Brain microvascular endothelial cell (primary cell): ENCODE measurements at regions not wholly inside any gene's neighbourhood (a gene's known extent, or its start where the extent isn't known, plus 50 kb on each side); places are given as distances from the start of the nearest gene placed in this dataset.
"Not testable (repeated sequence)": the region's sequence is repeated elsewhere in the genome, so short reads cannot be mapped to it uniquely, and the experiment has no call there.

Source experiments
- DNase-seq: peaks from one replicate; pipeline ENCODE4 v3.0.0-alpha.2; 2020
- H3K27ac ChIP-seq: fragments of 250-450 bp; sonication (Bioruptor Pico); 2 replicates; pipeline ENCODE4 v1.5.1; 2020; ENCODE audit warnings: mild to moderate bottlenecking, moderate library complexity
- H3K27me3 ChIP-seq: fragments of 250-450 bp; sonication (Bioruptor Pico); replicated peaks from 2 replicates; pipeline ENCODE4 v1.5.1; 2020; ENCODE audit warnings: mild to moderate bottlenecking
- H3K36me3 ChIP-seq: fragments of 250-450 bp; sonication (Bioruptor Pico); replicated peaks from 2 replicates; pipeline ENCODE4 v1.5.1; 2020; ENCODE audit warnings: mild to moderate bottlenecking
- H3K4me3 ChIP-seq: 2 replicates; pipeline ENCODE4 v1.5.1; 2011; ENCODE audit warnings: low read depth, mild to moderate bottlenecking, control low read depth, low read length, moderate library complexity
- in situ Hi-C: cut with HindIII; loops from 2 replicates; pipeline ENCODE4 v1.10.0; 2017; ENCODE audit warnings: low sequenced_read_pairs, low pct_ligation_motif_present
- TF ChIP-seq, protein P1 (sequence below): IDR thresholded peaks from 2 replicates; pipeline ENCODE4 v1.5.1; 2011; ENCODE audit warnings: low read depth, mild to moderate bottlenecking, moderate library complexity, low read length, control low read depth, inconsistent platforms; ENCODE audit errors: missing control alignments

DNA sequence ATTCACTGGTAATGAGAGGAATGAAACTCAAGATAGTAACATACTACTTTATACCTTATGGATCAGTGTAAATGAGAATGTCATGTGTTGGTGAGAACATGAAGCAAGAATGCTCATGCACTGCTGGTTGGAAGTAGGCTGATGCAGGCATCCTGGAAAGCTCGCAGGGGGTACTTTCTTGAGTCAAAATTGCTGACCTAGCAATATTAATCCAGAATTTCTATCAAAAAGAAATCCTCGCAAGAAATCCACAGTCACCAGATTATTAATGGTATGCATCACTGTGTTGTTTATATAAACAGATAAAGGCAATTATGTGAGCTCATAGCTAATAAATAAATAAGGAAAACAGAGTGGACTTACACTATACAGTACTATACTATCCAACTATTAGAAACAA lies 713.7 kb upstream of the PKDCC start:
- in situ Hi-C loops = no loop called here
- H3K27me3 ChIP-seq = no peaks in the 10 kb centered on the region
- TF ChIP-seq, protein P1, sequence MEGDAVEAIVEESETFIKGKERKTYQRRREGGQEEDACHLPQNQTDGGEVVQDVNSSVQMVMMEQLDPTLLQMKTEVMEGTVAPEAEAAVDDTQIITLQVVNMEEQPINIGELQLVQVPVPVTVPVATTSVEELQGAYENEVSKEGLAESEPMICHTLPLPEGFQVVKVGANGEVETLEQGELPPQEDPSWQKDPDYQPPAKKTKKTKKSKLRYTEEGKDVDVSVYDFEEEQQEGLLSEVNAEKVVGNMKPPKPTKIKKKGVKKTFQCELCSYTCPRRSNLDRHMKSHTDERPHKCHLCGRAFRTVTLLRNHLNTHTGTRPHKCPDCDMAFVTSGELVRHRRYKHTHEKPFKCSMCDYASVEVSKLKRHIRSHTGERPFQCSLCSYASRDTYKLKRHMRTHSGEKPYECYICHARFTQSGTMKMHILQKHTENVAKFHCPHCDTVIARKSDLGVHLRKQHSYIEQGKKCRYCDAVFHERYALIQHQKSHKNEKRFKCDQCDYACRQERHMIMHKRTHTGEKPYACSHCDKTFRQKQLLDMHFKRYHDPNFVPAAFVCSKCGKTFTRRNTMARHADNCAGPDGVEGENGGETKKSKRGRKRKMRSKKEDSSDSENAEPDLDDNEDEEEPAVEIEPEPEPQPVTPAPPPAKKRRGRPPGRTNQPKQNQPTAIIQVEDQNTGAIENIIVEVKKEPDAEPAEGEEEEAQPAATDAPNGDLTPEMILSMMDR = no peak
- H3K27ac ChIP-seq = no peak overlapping the region
- no peaks in the 10 kb centered on the region for H3K36me3 ChIP-seq
- no peak overlapping the region for H3K4me3 ChIP-seq
- DNase-seq = no peak

DNA sequence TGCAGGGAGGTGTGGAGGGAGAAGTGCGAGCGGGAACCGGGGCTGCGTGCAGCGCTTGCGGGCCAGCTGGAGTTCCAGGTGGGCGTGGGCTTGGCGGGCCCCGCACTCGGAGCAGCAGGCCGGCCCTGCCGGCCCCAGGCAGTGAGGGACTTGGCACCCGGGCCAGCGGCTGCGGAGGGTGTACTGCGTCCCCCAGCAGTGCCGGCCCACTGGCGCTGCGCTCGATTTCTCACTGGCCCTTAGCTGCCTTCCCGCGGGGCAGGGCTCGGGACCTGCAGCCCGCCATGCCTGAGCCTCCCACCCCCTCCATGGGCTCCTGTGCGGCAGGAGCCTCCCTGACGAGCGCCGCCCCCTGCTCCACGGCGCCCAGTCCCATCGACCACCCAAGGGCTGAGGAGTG lies 712.2 kb upstream of the PKDCC start:
- H3K27me3 ChIP-seq, DNase-seq, in situ Hi-C loops, H3K4me3 ChIP-seq, H3K27ac ChIP-seq, H3K36me3 ChIP-seq: not testable (repeated sequence)

DNA sequence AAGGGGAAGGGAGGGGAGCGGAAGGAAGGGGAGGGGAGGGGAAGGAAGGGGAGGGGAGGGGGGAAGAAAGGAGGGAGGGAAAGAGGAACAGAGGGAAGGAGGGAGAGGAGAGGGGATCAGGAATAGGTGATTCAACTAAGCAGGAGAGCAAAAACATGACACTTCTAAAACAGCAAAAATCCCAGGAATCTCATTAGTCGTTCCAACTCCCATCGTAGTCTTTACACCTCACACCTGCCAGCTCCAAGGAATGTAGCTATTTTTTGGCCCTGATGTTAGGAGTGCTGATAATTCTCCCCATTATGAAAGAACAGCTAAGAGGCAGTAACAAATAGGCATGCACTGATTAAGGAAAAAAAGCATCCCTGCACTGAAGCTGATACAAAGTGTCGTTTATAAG lies 709.9 kb upstream of the PKDCC start:
- Histone ChIP-seq H3K4me3 (no peak overlapping the region), H3K27ac (no peak overlapping the region), H3K27me3 (no peaks in the 10 kb centered on the region), H3K36me3 (no peaks in the 10 kb centered on the region)
- no peak for DNase-seq
- TF ChIP-seq, protein P1 = no peak
- in situ Hi-C loops = no loop called here

DNA sequence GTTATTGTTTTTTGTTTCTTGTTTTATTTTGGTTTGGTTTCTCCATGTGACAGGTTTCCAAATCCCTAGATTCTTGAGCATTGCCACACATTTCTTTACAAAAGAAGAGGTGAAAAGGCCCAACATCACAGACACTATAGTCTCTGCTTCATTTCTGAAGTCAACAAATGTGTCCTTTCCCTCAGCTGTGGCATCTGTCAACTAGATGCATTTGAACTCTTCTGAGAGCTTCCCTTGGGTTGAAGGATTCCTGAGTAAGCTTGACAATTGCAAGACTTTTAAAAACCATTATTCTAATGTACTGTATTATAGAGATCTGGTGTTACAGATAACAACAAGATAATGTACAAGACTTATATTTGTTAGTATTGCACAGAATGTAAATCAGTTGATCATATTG lies 703.3 kb upstream of the PKDCC start:
- Histone ChIP-seq H3K4me3 (no peak overlapping the region), H3K27me3 (no peaks in the 10 kb centered on the region), H3K27ac (no peak overlapping the region), H3K36me3 (no peaks in the 10 kb centered on the region)
- DNase-seq = no peak
- in situ Hi-C loops = no loop called here
- TF ChIP-seq, protein P1 = no peak

DNA sequence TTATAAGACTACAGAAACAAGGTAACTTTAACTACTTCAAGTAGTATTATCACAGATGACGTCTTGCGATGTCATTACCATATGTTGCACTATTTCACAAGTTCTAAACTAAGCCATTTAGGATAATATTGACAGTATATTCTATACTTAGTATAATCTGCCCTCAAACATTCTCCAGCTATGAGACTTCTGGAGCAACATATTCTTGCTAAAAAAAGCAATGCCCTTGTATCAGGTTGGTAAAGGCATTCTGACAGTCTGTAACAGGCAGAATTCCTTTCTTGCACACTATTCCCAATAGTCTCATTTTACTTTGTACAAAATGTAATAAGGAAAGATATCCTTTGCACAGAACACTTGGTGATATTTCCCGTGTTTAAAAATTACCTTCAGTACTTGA lies 694.8 kb upstream of the PKDCC start:
- Histone ChIP-seq H3K36me3 (no peaks in the 10 kb centered on the region), H3K27me3 (no peaks in the 10 kb centered on the region), H3K4me3 (no peak overlapping the region), H3K27ac (no peak overlapping the region)
- in situ Hi-C loops = no loop called here
- no peak for DNase-seq
- TF ChIP-seq, protein P1 = no peak

DNA sequence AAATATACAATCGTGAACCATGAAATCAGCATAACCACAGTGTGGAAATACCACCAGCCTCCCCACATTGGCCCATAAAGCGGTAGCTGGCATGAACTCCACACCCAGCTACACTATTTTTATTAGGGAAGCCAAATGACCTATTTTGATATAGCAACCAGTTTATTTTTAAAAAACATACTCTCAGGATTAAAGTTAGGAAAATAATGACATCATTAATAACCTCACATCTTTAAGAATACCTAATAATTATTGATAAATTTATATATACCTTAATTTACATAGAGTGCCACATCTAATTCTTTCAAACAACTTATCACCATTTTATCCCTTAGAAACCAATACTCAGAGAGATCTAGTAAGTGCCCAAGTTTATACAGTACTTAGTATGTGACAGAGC lies 692.0 kb upstream of the PKDCC start:
- TF ChIP-seq, protein P1 = no peak
- Histone ChIP-seq H3K27ac (no peak overlapping the region), H3K4me3 (no peak overlapping the region), H3K27me3 (no peaks in the 10 kb centered on the region), H3K36me3 (no peaks in the 10 kb centered on the region)
- DNase-seq = no peak
- in situ Hi-C loops = no loop called here
